MM.1S (cell line): ENCODE measurements at regions not wholly inside any gene's neighbourhood (a gene's known extent, or its start where the extent isn't known, plus 50 kb on each side); places are given as distances from the start of the nearest gene placed in this dataset.

Experiments
- DNase-seq: peaks from one replicate; pipeline ENCODE4 v3.0.0-alpha.2; 2015
- H2AFZ ChIP-seq: fragments of 300-600 bp; sonication (generic); 2 replicates; pipeline ENCODE4 v1.6.0; 2016; ENCODE audit warnings: antibody characterized with exemption, low read length
- H3F3A ChIP-seq: fragments of 300-600 bp; sonication (generic); 2 replicates; pipeline ENCODE4 v1.6.1; 2016; ENCODE audit warnings: mild to moderate bottlenecking, antibody characterized with exemption, low read length, moderate library complexity, mixed read lengths; ENCODE audit not compliant: insufficient read depth
- H3K27ac ChIP-seq: fragments of 300-600 bp; sonication (generic); 2 replicates; pipeline ENCODE4 v1.5.1; 2016; ENCODE audit warnings: mild to moderate bottlenecking, low read length
- H3K27me3 ChIP-seq: fragments of 300-600 bp; sonication (generic); replicated peaks from 2 replicates; pipeline ENCODE4 v1.6.0; 2016; ENCODE audit warnings: low read length; ENCODE audit not compliant: insufficient read depth
- H3K36me3 ChIP-seq: fragments of 300-600 bp; sonication (generic); replicated peaks from 2 replicates; pipeline ENCODE4 v1.6.1; 2016; ENCODE audit warnings: mild to moderate bottlenecking, low read length, mixed read lengths; ENCODE audit not compliant: insufficient read depth
- H3K4me1 ChIP-seq: fragments of 300-600 bp; sonication (generic); 2 replicates; pipeline ENCODE4 v1.6.1; 2016; ENCODE audit warnings: low read length, mixed read lengths
- H3K4me2 ChIP-seq: fragments of 300-600 bp; sonication (generic); 2 replicates; pipeline ENCODE4 v1.6.0; 2016; ENCODE audit warnings: low read depth, low read length
- H3K4me3 ChIP-seq: fragments of 300-600 bp; sonication (generic); 2 replicates; pipeline ENCODE4 v1.5.1; 2016; ENCODE audit warnings: low read length, mixed read lengths
- H3K79me2 ChIP-seq: fragments of 300-600 bp; sonication (generic); 2 replicates; pipeline ENCODE4 v1.6.1; 2016; ENCODE audit warnings: mixed run types, low read length, mixed read lengths
- H3K9ac ChIP-seq: fragments of 300-600 bp; sonication (generic); 2 replicates; pipeline ENCODE4 v1.6.1; 2016; ENCODE audit warnings: low read length, mixed read lengths
- H3K9me2 ChIP-seq: fragments of 300-600 bp; sonication (generic); replicated peaks from 2 replicates; pipeline ENCODE4 v1.6.1; 2016; ENCODE audit warnings: mild to moderate bottlenecking, low read length, mixed read lengths; ENCODE audit not compliant: insufficient read depth
- H3K9me3 ChIP-seq: fragments of 300-600 bp; sonication (generic); replicated peaks from 2 replicates; pipeline ENCODE4 v1.6.1; 2016; ENCODE audit warnings: mild to moderate bottlenecking, low read length, mixed read lengths; ENCODE audit not compliant: insufficient read depth
- H4K20me1 ChIP-seq: fragments of 300-600 bp; sonication (generic); 2 replicates; pipeline ENCODE4 v1.6.1; 2016; ENCODE audit warnings: mild to moderate bottlenecking, low read length, moderate library complexity, mixed read lengths; ENCODE audit not compliant: insufficient read depth
- CTCF ChIP-seq: fragments of 300-600 bp; sonication (generic); IDR thresholded peaks from 2 replicates; pipeline ENCODE4 v1.5.1; 2016; ENCODE audit warnings: antibody characterized with exemption, low read length, mixed read lengths
- EZH2 ChIP-seq: fragments of 300-600 bp; sonication (generic); optimal IDR thresholded peaks from 2 replicates; pipeline ENCODE3; 2017; ENCODE audit warnings: low read depth, mild to moderate bottlenecking, antibody characterized with exemption, low read length, mixed read lengths
- EZH2phosphoT487 ChIP-seq: fragments of 300-600 bp; sonication (generic); IDR thresholded peaks from 2 replicates; pipeline ENCODE4 v1.6.1; 2018; ENCODE audit warnings: antibody characterized with exemption, low read length

DNA sequence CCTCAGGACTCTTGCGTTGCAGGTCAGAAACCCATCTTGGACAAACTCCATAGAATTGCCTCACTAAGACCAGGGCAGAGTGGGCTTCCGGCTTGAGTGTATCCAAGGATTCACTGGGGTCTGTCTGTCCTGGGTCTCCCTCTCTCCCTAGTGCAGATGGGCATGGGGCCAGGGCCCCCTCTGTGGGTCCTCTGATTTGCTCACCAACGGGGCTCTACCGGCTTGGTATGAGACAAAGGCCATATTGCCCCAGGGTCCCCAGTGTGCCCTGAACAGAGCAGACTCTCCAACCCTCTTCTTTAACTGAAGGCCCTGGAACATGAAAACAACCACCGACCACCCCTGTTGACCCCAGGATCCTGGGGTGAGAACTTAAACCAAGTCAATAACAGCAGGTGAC, 68.2 kb upstream of the CHST15 start:
- Histone ChIP-seq H3K9me2 (no peaks in the 10 kb centered on the region), H3K9me3 (no peaks in the 10 kb centered on the region), H3K36me3 (no peaks in the 10 kb centered on the region), H4K20me1 (no peaks in the 10 kb centered on the region), H3F3A (peaks cover 11% of the 10 kb centered on the region), H3K27ac (no peak overlapping the region), H3K79me2 (no peaks in the 10 kb centered on the region), H3K4me2 (no peak overlapping the region), H2AFZ (no peak overlapping the region), H3K4me1 (peaks cover 18% of the 10 kb centered on the region), H3K4me3 (no peak overlapping the region), H3K9ac (no peak overlapping the region), H3K27me3 (no peaks in the 10 kb centered on the region)
- no peak for DNase-seq
- TF ChIP-seq EZH2phosphoT487 (no peak), CTCF (no peak), EZH2 (no peak)

GRCh38 chr10:124160943-124161582, 67.7 kb upstream of the CHST15 start:
- H3K27me3 ChIP-seq, result no peaks in the 10 kb centered on the region
- TF ChIP-seq CTCF, result no peak
- no peak for TF ChIP-seq EZH2
- no peak for TF ChIP-seq EZH2phosphoT487
- no peaks in the 10 kb centered on the region for H3K9me2 ChIP-seq
- no peak overlapping the region for H3K27ac ChIP-seq
- H3K9me3 ChIP-seq, result no peaks in the 10 kb centered on the region
- H3K79me2 ChIP-seq, result no peaks in the 10 kb centered on the region
- no peak overlapping the region for H3K4me2 ChIP-seq
- H2AFZ ChIP-seq, result no peak overlapping the region
- no peak for DNase-seq
- H3K36me3 ChIP-seq, result no peaks in the 10 kb centered on the region
- H3K4me3 ChIP-seq, result no peak overlapping the region
- H3K4me1 ChIP-seq, result peaks cover 18% of the 10 kb centered on the region
- no peak overlapping the region for H3K9ac ChIP-seq
- peaks cover 11% of the 10 kb centered on the region for H3F3A ChIP-seq
- H4K20me1 ChIP-seq, result no peaks in the 10 kb centered on the region

GRCh38 chr10:124160176-124160575, 66.8 kb upstream of the CHST15 start:
- Histone ChIP-seq H3K27ac (no peak overlapping the region), H3K9me3 (no peaks in the 10 kb centered on the region), H3K27me3 (no peaks in the 10 kb centered on the region), H4K20me1 (no peaks in the 10 kb centered on the region), H2AFZ (no peak overlapping the region), H3F3A (peaks cover 11% of the 10 kb centered on the region), H3K9ac (no peak overlapping the region), H3K4me2 (no peak overlapping the region), H3K4me3 (no peak overlapping the region), H3K36me3 (no peaks in the 10 kb centered on the region), H3K4me1 (peaks cover 18% of the 10 kb centered on the region), H3K79me2 (no peaks in the 10 kb centered on the region), H3K9me2 (no peaks in the 10 kb centered on the region)
- no peak for DNase-seq
- TF ChIP-seq EZH2, result no peak
- no peak for TF ChIP-seq CTCF
- TF ChIP-seq EZH2phosphoT487, result no peak
